ENCODE measurements at regions not wholly inside any gene's neighbourhood (a gene's known extent, or its start where the extent isn't known, plus 50 kb on each side); places are given as distances from the start of the nearest gene placed in this dataset.

- H3K9me3 ChIP-seq (ENCODE audit: insufficient read depth, low read length), result no peaks in the 10 kb centered on the region
These were observed 556.6 kb downstream of the BCL11A start for GRCh38 chr2:59996855-59997254.

GRCh38 chr2:59993726-59994125 is 559.7 kb downstream of the BCL11A start:
- Histone ChIP-seq H3K36me3 (ENCODE audit: low read length) (no peaks in the 10 kb centered on the region), H4K20me1 (ENCODE audit: low read depth, low read length) (no peaks in the 10 kb centered on the region), H3K9me3 (ENCODE audit: insufficient read depth, low read length) (no peaks in the 10 kb centered on the region), H3K4me2 (ENCODE audit: low read depth, low read length, poor library complexity, severe bottlenecking) (no peak overlapping the region), H3K27me3 (ENCODE audit: low read length) (no peaks in the 10 kb centered on the region), H3K27ac (ENCODE audit: low read depth, low read length) (no peak overlapping the region), H3K4me3 (ENCODE audit: insufficient read depth, low read length, poor library complexity, severe bottlenecking) (no peak overlapping the region), H3F3A (ENCODE audit: insufficient read depth) (no peaks in the 10 kb centered on the region), H2AFZ (ENCODE audit: low read depth, low read length, severe bottlenecking) (no peak overlapping the region), H3K9me2 (replicated peaks; ENCODE audit: insufficient read depth, low read length) (no peaks in the 10 kb centered on the region), H3K9ac (ENCODE audit: low read length) (no peak overlapping the region), H3K79me2 (ENCODE audit: insufficient read depth, low read length) (no peaks in the 10 kb centered on the region)
- TF ChIP-seq EZH2phosphoT487 (conservative IDR thresholded peaks at IDR 0.05; ENCODE audit: low read length) (no peak), CTCF (IDR thresholded peaks at IDR 0.05; ENCODE audit: insufficient read depth, low read length, poor library complexity, severe bottlenecking) (no peak)

More at GRCh38 chr2:59996855-59997254, 556.6 kb downstream of the BCL11A start:
- H3K9me2 ChIP-seq (replicated peaks; ENCODE audit: insufficient read depth, low read length), result no peaks in the 10 kb centered on the region
- H3K4me3 ChIP-seq (ENCODE audit: insufficient read depth, low read length, poor library complexity, severe bottlenecking), result no peak overlapping the region
- H3K9ac ChIP-seq (ENCODE audit: low read length), result no peak overlapping the region
- no peak for TF ChIP-seq CTCF (IDR thresholded peaks at IDR 0.05; ENCODE audit: insufficient read depth, low read length, poor library complexity, severe bottlenecking)
- no peak for TF ChIP-seq EZH2phosphoT487 (conservative IDR thresholded peaks at IDR 0.05; ENCODE audit: low read length)
- H3K36me3 ChIP-seq (ENCODE audit: low read length), result no peaks in the 10 kb centered on the region
- no peak overlapping the region for H2AFZ ChIP-seq (ENCODE audit: low read depth, low read length, severe bottlenecking)
- no peaks in the 10 kb centered on the region for H3K79me2 ChIP-seq (ENCODE audit: insufficient read depth, low read length)
- no peak overlapping the region for H3K27ac ChIP-seq (ENCODE audit: low read depth, low read length)
- H3F3A ChIP-seq (ENCODE audit: insufficient read depth), result no peaks in the 10 kb centered on the region
- no peaks in the 10 kb centered on the region for H3K27me3 ChIP-seq (ENCODE audit: low read length)
- H4K20me1 ChIP-seq (ENCODE audit: low read depth, low read length), result no peaks in the 10 kb centered on the region
- no peak overlapping the region for H3K4me2 ChIP-seq (ENCODE audit: low read depth, low read length, poor library complexity, severe bottlenecking)

GRCh38 chr2:59988341-59988740 is 565.1 kb downstream of the BCL11A start:
- Histone ChIP-seq H3K9ac (ENCODE audit: low read length) (no peak overlapping the region), H3K36me3 (ENCODE audit: low read length) (no peaks in the 10 kb centered on the region), H2AFZ (ENCODE audit: low read depth, low read length, severe bottlenecking) (no peak overlapping the region), H3K79me2 (ENCODE audit: insufficient read depth, low read length) (no peaks in the 10 kb centered on the region), H3K9me2 (replicated peaks; ENCODE audit: insufficient read depth, low read length) (no peaks in the 10 kb centered on the region), H3K4me2 (ENCODE audit: low read depth, low read length, poor library complexity, severe bottlenecking) (no peak overlapping the region), H3K27me3 (ENCODE audit: low read length) (no peaks in the 10 kb centered on the region), H3K4me3 (ENCODE audit: insufficient read depth, low read length, poor library complexity, severe bottlenecking) (no peak overlapping the region), H3K9me3 (ENCODE audit: insufficient read depth, low read length) (no peaks in the 10 kb centered on the region), H3K27ac (ENCODE audit: low read depth, low read length) (no peak overlapping the region), H3F3A (ENCODE audit: insufficient read depth) (no peaks in the 10 kb centered on the region), H4K20me1 (ENCODE audit: low read depth, low read length) (no peaks in the 10 kb centered on the region)
- TF ChIP-seq CTCF (IDR thresholded peaks at IDR 0.05; ENCODE audit: insufficient read depth, low read length, poor library complexity, severe bottlenecking) (no peak), EZH2phosphoT487 (conservative IDR thresholded peaks at IDR 0.05; ENCODE audit: low read length) (no peak)
